ENCODE measurements at regions not wholly inside any gene's neighbourhood (a gene's known extent, or its start where the extent isn't known, plus 50 kb on each side); places are given as distances from the start of the nearest gene placed in this dataset.
"Not testable (repeated sequence)": the region's sequence is repeated elsewhere in the genome, so short reads cannot be mapped to it uniquely, and the experiment has no call there.

GRCh38 chr18:70554854-70555445 is 266.1 kb downstream of the SOCS6 start:
- H3K9me3 ChIP-seq: no peaks in the 10 kb centered on the region
- no peak overlapping the region for H3K27ac ChIP-seq
- intact Hi-C loops (cut with DNase I): no loop called here
- TF ChIP-seq POLR2A (IDR thresholded peaks at IDR 0.05): no peak
- TF ChIP-seq CTCF (IDR thresholded peaks at IDR 0.05): no peak
- DNase-seq (ENCODE audit: extremely low spot score in 2 of 2): no peak
- H3K4me3 ChIP-seq: no peak overlapping the region
- H3K4me1 ChIP-seq: no peaks in the 10 kb centered on the region
- H3K36me3 ChIP-seq: no peaks in the 10 kb centered on the region
- no peaks in the 10 kb centered on the region for H3K27me3 ChIP-seq

- no peaks in the 10 kb centered on the region for H3K9me3 ChIP-seq
- H3K27me3 ChIP-seq: no peaks in the 10 kb centered on the region
- H3K4me3 ChIP-seq: no peak overlapping the region
- DNase-seq (ENCODE audit: extremely low spot score in 2 of 2): no peak
- H3K27ac ChIP-seq: no peak overlapping the region
- no peaks in the 10 kb centered on the region for H3K4me1 ChIP-seq
- no peaks in the 10 kb centered on the region for H3K36me3 ChIP-seq
- TF ChIP-seq POLR2AphosphoS5 (IDR thresholded peaks at IDR 0.05; ENCODE audit: insufficient read depth in 1 of 2, low read depth in 1 of 2) (no peak), POLR2A (IDR thresholded peaks at IDR 0.05) (no peak), CTCF (IDR thresholded peaks at IDR 0.05) (no peak)
- intact Hi-C loops (cut with DNase I): no loop called here
Observed at GRCh38 chr18:70553936-70554260, 265.1 kb downstream of the SOCS6 start.

- H3K27me3 ChIP-seq: no peaks in the 10 kb centered on the region
- TF ChIP-seq CTCF (IDR thresholded peaks at IDR 0.05) (no peak), POLR2A (IDR thresholded peaks at IDR 0.05) (no peak), POLR2AphosphoS5 (IDR thresholded peaks at IDR 0.05; ENCODE audit: insufficient read depth in 1 of 2, low read depth in 1 of 2) (no peak)
- H3K27ac ChIP-seq: no peak overlapping the region
- H3K36me3 ChIP-seq: no peaks in the 10 kb centered on the region
- H3K9me3 ChIP-seq: no peaks in the 10 kb centered on the region
- H3K4me3 ChIP-seq: no peak overlapping the region
- no peak for DNase-seq (ENCODE audit: extremely low spot score in 2 of 2)
- H3K4me1 ChIP-seq: no peaks in the 10 kb centered on the region
- intact Hi-C loops (cut with DNase I): no loop called here
Observed at GRCh38 chr18:70553245-70553935, 264.5 kb downstream of the SOCS6 start.

- Histone ChIP-seq H3K27ac (no peak overlapping the region), H3K4me3 (no peak overlapping the region), H3K36me3 (no peaks in the 10 kb centered on the region), H3K4me1 (no peaks in the 10 kb centered on the region), H3K9me3 (no peaks in the 10 kb centered on the region), H3K27me3 (no peaks in the 10 kb centered on the region)
- TF ChIP-seq CTCF (IDR thresholded peaks at IDR 0.05): no peak
- no peak for TF ChIP-seq POLR2A (IDR thresholded peaks at IDR 0.05)
- TF ChIP-seq POLR2AphosphoS5 (IDR thresholded peaks at IDR 0.05; ENCODE audit: insufficient read depth in 1 of 2, low read depth in 1 of 2): no peak
- DNase-seq (ENCODE audit: extremely low spot score in 2 of 2): no peak
- intact Hi-C loops (cut with DNase I): no loop called here
Observed at GRCh38 chr18:70536370-70537062, 247.7 kb downstream of the SOCS6 start.

- intact Hi-C loops (cut with DNase I): no loop called here
- H3K9me3 ChIP-seq: no peaks in the 10 kb centered on the region
- TF ChIP-seq POLR2AphosphoS5 (IDR thresholded peaks at IDR 0.05; ENCODE audit: insufficient read depth in 1 of 2, low read depth in 1 of 2): no peak
- TF ChIP-seq CTCF (IDR thresholded peaks at IDR 0.05): no peak
- TF ChIP-seq POLR2A (IDR thresholded peaks at IDR 0.05): no peak
- H3K36me3 ChIP-seq: no peaks in the 10 kb centered on the region
- DNase-seq (ENCODE audit: extremely low spot score in 2 of 2): no peak
- no peaks in the 10 kb centered on the region for H3K4me1 ChIP-seq
- H3K27me3 ChIP-seq: no peaks in the 10 kb centered on the region
- H3K27ac ChIP-seq: no peak overlapping the region
- no peak overlapping the region for H3K4me3 ChIP-seq
Observed at GRCh38 chr18:70535041-70535440, 246.2 kb downstream of the SOCS6 start.

- intact Hi-C loops (cut with DNase I): not testable (repeated sequence)
Observed at GRCh38 chr18:70525322-70525721, 236.5 kb downstream of the SOCS6 start.

More at GRCh38 chr18:70525322-70525721, 236.5 kb downstream of the SOCS6 start:
- not testable (repeated sequence) for H3K4me3 ChIP-seq; H3K9me3 ChIP-seq; DNase-seq (ENCODE audit: extremely low spot score in 2 of 2); H3K27me3 ChIP-seq; H3K27ac ChIP-seq; H3K4me1 ChIP-seq; H3K36me3 ChIP-seq
